CD4-positive, alpha-beta T cell treated with Interleukin-21 for 1 hour (primary cell): ENCODE measurements at regions not wholly inside any gene's neighbourhood (a gene's known extent, or its start where the extent isn't known, plus 50 kb on each side); places are given as distances from the start of the nearest gene placed in this dataset.

Source experiments
- DNase-seq: peaks from one replicate; pipeline ENCODE4 v3.0.0-alpha.2; 2020

- DNase-seq: no peak
These were observed 50.5 kb upstream of the HSPA12A start for GRCh38 chr10:116792817-116793216.

- DNase-seq: no peak
These were observed 52.8 kb upstream of the ENO4 start for GRCh38 chr10:116796469-116796868.

- DNase-seq: peak; percentile 59
These were observed 52.3 kb upstream of the ENO4 start for GRCh38 chr10:116796910-116797513.

GRCh38 chr10:116798859-116799258, 50.4 kb upstream of the ENO4 start:
- no peak for DNase-seq
